T47D (cell line): ENCODE measurements at regions not wholly inside any gene's neighbourhood (a gene's known extent, or its start where the extent isn't known, plus 50 kb on each side); places are given as distances from the start of the nearest gene placed in this dataset.
A peak's percentile ranks its signal among the peaks of the same experiment; 100 is the strongest.

Experiments used
- DNase-seq, 2 experiments: peaks; one replicate each; pipeline versions ENCODE4 v3.0.0 to v3.0.0-alpha.2; 2011 to 2012; ENCODE audit warnings: low read depth in 1 of 2, low spot score in 1 of 2
- JUND ChIP-seq: IDR thresholded peaks from 2 replicates; pipeline ENCODE4 v1.6.1; 2012; ENCODE audit warnings: low read depth
- in situ Hi-C: cut with HindIII; loops from 2 replicates; pipeline ENCODE4 v1.10.0; 2016; ENCODE audit warnings: low sequenced_read_pairs, low pct_unique_long_range_greater_than_20kb

DNA sequence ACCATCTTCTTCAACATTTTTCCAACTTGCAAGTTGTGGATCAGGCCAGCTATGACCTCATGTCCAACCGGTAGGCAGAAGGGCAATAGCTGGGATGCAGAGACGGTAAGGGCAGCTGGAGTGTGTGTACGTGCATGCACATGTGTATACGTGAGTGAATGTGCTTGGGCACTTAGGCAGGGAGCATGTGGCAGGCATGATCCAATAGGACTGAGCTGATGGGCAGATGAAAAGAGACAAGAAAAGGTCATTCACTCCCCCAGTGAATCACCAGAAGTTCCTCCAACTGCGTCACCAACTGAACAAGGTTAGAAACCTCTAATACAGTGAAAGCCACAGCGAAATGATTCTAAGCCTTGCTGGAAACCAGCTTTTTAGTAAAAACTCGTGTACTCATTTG lies 176.1 kb downstream of the FGFR2 start:
- in situ Hi-C loops, result no loop called here
- no peak for TF ChIP-seq JUND
- no peak for DNase-seq

DNA sequence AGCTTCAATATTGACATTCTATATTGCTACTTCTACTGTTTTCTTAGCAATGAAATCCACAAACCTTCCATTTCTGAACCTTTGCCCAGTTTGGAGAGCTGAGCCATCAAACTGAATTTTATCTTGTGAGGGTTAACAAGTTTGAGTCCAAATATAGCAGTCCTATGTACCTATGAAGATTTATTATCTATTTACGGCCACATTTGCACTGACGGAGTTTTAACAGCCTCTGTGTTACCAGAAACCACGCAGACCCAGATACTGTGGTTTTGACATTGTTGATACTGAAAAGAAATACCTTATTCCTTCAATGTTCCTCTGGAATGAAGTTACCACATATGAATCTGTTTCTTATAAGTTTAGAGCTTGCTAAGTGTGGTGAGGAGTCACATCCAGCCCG lies 172.6 kb downstream of the FGFR2 start:
- TF ChIP-seq JUND, result no peak
- in situ Hi-C loops, result no loop called here
- no peak for DNase-seq

- peak in 1 of 2 experiments; percentile 63 for DNase-seq
- TF ChIP-seq JUND, result no peak
- in situ Hi-C loops, result no loop called here
Measured at GRCh38 chr10:121426307-121426706, 171.9 kb downstream of the FGFR2 start.
